ENCODE measurements at regions not wholly inside any gene's neighbourhood (a gene's known extent, or its start where the extent isn't known, plus 50 kb on each side); places are given as distances from the start of the nearest gene placed in this dataset.

DNA sequence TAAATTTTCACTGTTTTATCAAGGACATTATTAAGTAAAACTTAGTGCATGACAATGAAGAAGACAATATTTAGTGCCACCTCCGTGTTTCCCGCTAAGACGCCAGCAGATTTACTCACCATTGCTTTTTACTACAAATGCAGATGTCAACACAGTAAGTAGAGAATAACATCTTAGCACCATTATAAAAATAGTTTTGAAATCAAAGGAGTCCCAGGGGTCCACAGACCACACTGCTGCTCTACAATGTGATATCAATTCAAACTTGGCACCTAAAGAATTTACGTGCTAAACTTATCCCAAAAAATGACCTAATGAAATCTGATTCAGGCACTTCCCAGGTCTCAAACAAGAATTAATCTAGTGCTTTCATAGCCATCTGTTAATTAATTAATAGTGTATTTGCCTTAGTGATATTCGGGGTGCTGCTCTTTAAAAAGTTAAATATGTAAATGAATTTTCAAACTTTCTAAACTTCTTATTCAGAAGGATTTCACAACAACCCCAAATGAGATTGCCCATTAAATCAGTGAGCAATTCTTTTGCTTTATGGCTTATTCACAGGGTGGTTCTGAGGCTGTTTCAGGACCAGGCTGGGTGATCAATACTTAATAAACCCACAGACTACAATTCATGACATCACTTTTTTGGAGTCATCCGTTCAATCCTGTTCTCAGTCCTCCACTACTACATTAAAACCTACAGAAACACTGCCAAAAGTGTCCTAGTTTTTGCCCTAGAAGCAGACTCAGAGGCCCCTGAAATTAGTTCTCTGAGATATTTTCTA, 161.3 kb upstream of the LMNTD1 start:
- DNase-seq (ENCODE audit: low spot score): no peak

DNA sequence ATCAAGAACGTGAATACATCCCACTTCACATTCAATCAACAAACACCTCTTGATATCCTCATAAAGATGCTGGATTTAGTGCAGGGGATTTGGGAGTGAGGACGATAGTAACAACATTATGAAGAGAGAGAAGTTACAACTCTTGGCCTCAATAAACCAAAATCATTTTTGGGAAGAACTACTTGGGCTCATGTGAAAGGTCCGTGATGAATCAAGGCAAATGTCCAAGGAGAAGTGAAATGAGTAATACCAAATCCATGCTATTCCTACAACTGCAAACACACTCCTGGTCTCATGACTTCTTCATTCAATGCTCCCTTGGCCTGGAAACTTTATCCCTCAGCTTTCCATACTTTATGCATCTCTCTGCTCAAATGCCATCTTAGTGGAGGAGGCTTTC, 162.0 kb upstream of the LMNTD1 start:
- no peak for DNase-seq (ENCODE audit: low spot score)

DNA sequence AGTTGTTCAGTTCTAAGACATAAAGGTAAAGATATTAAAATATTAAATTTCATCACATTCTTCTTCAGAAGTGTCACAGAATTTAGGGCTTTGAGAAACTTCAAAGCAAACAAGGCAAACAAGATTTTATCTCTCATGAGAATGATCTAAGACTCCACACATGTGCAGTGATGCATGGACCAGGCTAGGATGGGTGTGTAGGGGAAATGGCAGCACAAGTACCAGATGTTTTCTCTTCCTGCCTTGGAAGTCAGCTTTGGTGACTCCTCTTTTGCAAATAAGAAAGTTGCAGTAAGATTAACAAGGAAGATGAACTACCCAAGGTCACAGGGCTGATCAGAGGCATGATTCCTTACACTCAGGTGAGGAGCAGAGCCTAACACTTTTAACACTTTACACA, 163.8 kb upstream of the LMNTD1 start:
- DNase-seq (ENCODE audit: low spot score): no peak

DNA sequence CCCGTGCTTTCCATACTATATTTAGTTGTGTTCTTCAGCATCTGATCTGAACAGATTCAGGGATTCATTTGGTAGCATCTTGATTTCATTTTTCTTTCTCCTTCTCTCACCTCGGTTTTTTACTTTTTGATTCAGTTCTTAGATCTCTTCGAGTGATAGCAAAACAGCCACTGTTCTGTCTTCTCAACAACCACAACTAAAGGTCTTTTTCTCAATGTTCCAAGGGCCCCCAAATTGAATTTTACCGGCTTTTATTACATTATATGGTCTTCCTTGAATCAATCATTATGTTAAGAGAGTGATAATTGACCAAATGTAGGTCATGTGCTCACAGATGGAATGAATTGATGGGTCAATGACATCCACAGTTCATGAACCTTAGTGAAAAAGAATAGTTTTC, 164.5 kb upstream of the LMNTD1 start:
- DNase-seq (ENCODE audit: low spot score): no peak

DNA sequence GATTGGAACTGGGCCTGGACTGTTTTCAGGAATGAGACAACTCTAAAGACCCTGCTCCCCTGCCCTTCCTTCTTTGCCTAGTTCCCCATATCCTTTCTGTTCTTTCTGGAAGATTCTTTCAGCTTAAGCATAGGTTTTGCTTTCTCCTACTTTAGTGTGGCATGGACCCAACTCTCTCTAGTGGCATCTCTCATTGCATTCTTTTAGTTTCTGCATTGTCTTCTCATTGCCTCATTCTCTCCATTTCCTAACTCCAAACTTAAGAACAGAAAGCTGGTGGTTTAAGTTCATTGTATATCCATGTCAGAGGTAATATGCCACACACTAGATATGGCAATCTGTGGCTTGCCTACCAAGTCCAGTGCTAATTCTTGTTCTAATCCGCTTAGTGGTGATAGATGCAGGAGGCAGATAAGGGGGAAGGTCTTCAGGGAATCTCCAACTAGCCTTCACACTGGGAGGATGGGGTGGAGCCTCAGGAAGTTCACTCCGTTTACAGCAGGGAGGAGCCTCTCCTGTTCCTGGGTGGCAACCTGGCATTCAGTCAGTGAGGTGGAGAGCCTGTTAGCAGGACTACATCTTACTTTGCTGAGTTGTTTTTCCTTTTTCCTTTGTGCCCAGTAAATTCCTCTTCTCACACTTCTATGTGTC, 165.1 kb upstream of the LMNTD1 start:
- no peak for DNase-seq (ENCODE audit: low spot score)

DNA sequence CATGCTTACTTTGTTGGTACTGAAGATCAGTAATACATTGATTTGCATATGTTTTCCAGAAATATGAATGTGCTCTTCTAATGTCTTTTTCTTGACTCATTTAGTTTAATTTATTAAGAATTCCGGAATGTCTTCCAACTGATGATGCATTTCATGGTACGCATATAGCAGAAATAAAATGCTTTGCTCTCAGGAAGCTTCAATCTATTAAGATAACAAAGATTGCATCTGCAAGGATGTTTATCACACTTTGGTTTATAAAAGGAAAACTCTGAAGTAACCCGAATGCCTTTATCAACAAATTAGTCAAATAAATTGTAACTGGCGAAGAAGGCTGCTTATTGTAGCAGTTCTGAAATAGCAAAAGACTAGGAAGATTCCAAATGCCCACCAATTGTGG, 166.4 kb upstream of the LMNTD1 start:
- no peak for DNase-seq (ENCODE audit: low spot score)

DNA sequence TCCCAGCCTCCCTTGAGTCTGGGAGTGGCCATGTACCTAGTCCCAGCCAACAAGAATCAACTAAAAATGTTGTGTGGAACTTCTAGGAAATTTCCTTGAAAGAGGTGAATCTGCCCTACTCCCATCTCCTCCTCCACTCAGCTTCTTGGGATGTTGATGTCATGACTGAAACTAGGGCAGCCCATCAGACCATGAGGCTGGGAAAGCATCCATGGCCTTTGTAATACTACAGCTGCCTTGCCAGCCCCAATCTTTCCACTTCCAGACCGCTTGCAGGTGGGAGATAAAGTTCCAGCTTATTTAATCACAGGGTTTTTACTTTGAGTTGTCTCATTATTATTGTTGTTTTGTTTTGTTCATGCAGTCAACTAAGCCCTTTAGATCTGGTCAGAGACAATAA, 170.3 kb upstream of the LMNTD1 start:
- no peak for DNase-seq (ENCODE audit: low spot score)

DNA sequence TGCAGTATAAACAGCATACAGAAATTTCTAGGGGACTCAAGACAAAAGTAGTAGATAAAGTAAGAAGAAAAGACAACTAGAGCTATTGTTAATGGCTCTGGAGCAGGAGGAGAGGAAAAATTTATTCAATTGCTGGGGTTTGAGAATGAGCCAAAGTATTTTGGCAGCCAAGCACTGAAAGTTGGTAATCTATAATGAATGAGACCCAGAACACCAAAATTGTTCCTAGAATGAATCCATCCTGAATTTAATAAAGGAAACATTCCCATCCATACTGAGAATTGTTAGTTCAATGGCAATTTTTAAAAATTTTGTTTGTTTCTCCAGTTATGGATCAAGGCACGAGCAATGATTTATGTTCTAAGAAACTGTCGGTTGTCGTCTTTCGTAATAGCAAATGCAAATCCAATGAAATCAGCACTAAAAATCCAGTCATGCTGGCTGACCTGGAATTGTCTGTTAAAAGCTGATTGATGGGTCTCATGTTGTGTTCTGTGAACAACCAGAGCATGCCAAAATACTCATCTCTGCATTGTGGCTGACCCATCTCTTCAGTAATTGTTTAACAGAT, 170.9 kb upstream of the LMNTD1 start:
- DNase-seq (ENCODE audit: low spot score): no peak

DNA sequence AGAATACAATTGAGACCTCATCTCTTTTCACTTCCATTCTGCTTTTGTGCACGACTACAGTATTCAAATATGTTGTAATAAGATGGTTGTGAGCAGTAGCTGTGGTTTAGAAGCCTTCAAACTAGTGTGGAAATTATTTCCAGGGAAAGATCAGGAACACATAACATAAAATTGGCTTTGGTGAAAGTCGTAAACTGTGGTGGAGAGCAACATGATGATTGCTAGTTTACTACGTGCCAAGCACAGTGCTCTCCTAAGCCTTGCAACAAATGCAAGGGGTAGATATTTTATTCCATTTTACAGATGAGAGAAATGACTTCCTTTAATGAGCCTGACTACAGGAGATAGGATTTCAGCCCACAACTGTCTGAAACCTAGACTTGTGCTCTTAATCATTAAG, 172.4 kb upstream of the LMNTD1 start:
- DNase-seq (ENCODE audit: low spot score): no peak

DNA sequence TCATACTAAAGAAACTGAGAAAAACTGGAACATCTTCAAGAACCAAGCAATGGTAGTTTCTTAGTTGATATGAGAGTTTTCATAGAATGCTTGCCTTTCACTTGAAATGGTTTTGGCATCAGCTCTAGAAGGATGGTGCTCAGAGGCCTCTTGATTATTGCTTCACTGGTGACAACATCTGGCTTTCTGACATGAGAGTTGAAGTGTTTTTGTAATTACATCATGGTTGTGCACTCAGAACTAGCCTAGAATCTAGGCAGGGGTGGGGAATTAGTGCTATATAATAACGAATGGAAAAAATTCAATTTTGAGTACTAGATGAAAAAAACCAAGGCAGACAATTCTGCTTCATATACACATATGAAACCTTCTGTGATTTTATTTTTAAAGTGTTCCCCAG, 172.8 kb upstream of the LMNTD1 start:
- DNase-seq (ENCODE audit: low spot score): no peak

DNA sequence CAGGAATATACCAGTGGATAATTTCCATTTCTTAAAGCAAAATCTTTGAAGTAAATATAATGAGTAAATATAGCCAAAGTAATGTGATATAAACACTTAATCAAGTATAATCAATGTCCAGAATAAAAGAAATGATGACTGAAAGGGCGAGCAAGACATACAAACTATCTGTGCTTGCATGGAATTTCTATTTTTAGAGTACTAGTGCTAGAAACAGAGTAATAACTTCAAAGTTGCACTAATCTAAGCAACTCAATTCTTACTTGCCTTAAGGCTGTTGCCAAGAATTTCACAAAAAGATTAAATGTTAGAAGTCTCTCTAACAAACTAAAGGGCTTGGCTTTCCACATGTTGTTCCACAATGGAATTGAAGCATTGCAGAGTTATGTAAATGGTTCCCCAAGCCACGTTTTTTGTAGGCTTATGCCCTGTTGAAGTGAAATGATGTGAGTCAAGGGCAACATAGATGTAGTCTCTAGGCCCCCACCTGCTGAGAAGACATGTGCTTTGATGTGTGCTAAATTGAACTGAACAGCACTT, 175.0 kb upstream of the LMNTD1 start:
- DNase-seq (ENCODE audit: low spot score): no peak

DNA sequence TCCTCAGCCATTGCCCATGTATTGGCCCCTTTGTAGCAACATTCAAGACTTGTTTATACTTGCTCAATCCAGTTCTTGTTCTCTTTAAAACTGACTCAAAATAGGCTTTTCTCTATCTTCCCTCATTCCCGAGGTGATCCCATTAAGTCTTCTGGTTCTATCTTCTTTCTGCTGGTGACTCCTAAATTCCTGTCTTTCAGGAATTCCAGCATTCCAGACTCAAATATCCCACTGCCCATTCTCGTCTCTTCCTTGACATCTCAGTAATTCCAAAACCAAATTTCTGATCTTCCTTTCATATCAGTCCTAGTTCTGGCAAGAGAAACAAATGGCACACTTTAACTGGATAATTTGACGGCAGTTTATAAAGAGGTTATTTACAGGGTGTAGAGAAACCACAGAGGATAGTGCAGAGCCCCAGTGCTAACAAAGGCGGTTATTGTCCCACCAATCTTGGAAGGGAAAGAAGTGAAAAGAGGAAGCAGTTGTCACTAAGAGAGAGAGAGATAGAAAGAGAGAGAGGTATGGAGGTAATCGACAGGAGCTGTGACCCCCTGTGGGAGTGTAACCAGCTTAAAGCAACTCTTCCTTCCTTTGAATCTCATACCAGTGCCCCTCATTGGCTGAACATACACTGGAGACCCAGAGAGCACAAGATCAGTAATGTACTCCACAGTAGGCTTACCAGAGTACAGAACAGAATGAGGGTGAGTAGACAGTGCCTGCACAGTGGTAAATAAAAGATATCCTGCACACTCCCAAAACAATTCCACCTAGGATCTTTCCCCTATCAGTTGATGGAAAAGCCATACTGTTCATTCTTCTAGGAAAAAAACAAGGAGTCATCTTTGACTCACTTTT, 177.6 kb upstream of the LMNTD1 start:
- DNase-seq (ENCODE audit: low spot score): no peak

DNA sequence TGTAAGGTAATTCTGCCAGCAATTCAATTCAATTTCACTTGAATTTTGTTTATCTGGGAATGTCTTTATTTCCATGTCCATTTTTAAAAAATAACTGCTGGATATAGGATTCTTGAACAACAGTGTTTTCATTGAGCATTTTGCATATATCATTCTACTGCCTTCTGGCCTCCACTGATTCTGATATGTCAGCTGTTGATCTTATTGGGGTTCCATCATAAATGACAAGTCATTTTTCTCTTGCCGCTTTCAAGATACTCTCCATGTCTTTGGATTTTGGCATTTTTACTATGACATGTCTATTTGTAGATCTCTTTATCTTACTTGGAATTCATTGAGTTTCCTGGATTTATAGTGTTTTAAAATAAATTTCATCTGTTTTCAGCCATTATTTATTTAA, 180.5 kb upstream of the LMNTD1 start:
- no peak for DNase-seq (ENCODE audit: low spot score)

DNA sequence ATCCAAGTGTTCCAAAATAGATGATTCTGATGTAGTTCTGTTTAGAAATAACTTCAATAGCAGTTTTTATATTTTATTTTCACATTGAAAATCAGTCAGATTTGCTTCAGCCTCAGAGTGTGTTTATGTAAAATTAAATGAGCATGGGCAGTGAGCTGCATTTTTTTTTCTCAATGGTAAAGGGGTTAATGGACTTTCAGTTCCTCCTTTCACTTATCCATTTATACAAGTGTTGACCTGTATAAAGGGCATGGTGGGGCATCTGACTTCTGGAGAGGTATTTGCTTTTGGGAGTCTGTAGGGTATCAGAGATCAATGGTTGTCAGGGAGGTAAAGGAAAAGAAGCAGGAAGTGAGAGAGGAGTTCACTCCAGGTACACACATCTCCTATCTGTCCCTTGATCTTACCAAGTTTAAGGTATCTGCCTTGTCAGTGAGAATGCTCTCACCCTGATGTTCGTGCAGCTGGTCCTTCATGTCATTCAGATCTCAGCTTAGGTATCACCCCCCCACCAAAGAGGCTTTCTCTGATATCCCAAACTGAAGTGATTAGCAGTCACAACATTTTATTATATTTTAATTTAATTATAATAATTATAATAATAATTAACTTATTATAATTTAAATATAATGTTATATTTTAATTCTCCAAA, 181.6 kb upstream of the LMNTD1 start:
- DNase-seq (ENCODE audit: low spot score): no peak

DNA sequence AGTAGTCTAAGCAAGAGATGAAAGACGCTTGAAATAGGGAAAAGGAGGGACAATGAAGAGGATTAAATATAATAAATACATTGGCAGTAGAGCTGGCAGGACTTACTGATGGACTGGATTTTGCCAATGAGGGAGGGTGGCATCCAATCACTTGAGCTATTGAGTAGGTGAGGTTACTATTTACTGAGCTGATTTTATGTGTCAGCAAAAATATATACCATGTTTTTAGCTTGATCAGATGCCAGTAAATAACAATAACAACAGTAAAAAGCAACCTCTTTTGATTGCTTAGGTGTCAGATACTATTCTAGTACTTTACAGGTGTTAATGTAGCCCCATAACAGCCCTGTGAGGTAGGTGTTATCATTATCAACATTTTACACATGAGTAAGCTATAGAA, 187.5 kb upstream of the LMNTD1 start:
- DNase-seq (ENCODE audit: low spot score): no peak

DNA sequence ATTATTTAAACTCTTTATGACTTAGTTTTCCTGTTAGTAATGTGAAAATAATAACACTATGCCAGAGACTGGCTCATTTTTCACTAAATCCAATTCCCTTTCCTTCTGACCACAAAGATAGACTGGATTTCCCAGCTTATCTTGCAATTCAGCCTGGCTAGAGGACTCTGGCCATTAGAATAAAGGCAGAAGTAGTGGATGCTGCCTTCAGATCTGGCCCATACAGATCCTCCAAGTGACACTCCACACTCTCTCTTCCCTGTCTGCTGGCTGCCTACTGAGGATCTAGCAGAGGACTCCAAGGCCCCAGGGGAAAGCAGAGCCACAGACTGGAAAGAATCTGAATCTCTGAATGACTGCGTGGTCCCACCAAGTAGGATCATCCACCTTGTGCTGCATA, 188.8 kb upstream of the LMNTD1 start:
- DNase-seq (ENCODE audit: low spot score): no peak

DNA sequence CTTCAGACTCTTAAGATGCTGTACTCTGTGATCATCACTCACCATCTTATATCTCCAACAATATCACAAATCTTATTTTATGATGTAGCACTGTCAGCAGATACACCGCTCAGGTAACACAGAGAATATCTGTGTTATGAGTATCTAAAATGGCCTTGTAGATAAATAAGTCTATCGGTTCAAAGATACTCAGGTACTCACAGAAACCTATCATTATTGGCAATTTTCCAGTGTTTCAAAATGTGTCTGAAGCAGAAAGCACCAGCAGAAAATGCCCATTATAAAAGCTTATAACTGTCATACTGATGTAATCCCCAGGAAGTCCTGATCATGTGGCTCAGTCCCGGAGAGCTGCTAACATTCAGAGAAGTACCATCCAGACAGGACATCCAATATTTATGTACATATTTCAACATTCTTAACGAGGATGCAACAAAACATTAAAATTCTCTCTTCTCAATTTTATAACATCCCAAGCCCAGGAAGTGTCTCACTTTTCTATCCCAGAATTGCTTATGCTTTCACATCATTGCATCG, 190.7 kb upstream of the LMNTD1 start:
- DNase-seq (ENCODE audit: low spot score): no peak

DNA sequence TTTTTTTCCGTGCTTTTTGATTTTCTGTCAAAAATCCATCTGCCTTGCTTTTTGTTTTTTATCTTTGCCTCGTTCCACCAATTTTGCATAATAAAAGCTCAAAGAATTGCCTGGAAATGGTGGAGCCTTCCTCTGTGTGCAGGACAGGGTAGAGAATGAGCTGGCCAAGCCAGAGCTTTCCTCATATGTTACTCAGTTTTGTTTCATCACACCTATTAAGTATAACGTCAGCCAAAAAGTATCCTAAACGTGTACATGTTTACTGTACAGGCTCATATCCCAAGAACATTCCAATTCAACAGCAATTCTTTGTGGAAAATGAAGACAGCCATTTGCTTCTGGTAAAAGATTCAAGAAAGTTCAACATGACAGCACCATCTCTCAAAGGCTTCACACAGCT, 191.2 kb upstream of the LMNTD1 start:
- no peak for DNase-seq (ENCODE audit: low spot score)

DNA sequence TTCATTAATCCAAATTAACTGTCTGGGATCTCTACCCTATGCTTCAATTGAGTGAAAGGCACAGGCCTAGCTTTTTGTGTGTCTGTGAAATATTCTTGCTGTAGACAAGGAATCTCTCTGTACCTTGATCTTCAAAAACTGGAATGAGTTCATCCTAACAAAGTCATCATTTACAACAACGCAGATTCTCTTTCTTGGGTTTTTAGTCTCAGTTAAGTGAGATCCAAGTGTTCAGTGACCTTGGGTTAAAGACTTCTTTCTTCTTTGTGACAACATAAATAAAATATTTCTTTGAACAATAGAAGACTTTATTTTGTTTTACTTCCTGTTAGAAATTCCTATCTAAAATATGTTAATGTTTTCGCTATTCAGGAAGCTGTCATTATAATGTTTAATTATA, 192.2 kb upstream of the LMNTD1 start:
- no peak for DNase-seq (ENCODE audit: low spot score)

DNA sequence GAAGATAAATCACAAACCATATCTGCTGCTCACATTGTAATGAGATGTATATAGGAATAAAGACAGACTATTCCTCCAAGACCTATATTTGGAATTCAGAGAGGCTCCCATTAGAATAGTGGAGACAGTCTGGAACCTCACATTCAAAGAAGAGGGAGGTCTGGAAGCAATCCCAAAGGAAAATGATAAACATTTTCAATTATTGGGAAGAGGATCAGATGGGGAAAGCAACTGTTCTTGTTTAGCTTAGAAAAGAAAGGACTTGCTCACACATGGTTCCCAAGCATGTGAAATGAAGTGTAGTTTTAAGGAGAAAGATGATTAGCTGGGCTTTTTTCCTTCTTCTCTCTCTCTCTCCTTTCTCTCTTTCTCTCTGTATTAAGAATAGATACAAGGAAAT, 193.0 kb upstream of the LMNTD1 start:
- no peak for DNase-seq (ENCODE audit: low spot score)

DNA sequence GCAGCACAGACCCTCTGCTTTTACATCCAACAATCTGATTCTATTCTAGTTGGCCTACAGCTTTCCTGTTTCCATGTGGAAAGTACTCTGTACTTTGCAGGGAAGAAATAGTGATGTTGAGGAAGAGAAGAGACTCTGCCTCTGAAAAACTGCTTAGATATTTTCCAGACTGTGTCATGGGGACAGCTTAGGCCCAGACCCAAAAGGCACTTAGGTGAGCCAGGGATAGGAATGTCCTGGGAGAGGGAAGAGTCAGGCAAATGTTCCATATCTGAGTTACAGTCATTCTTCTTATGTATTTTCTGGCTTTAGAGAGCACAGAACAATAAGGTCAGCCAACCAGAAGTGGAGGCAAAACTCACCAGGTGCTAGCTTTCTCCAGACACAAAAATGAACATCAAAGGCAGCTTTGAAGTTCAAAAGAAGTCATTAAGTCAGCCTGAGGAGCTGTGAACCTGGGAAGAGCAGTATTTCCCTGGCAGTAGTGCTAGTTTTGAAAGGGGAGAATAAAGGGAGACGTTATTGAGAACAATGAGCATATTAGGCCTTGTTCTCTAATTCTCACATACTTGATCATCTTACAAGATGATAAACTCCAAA, 199.7 kb upstream of the LMNTD1 start:
- DNase-seq (ENCODE audit: low spot score): no peak

Data from HuH-7.5 (cell line).